Suprapubic skin (tissue), 4 donors: ENCODE measurements at regions not wholly inside any gene's neighbourhood (a gene's known extent, or its start where the extent isn't known, plus 50 kb on each side); places are given as distances from the start of the nearest gene placed in this dataset.
"Not testable (repeated sequence)": the region's sequence is repeated elsewhere in the genome, so short reads cannot be mapped to it uniquely, and the experiment has no call there.

Experiments used
- CTCF ChIP-seq, 2 donors: fragments of 200-600 bp in 1 of 2; fragments of 450-650 bp in 1 of 2; sonication (generic) in 1 of 2; IDR thresholded peaks; one replicate each; pipeline ENCODE4 v1.5.1; 2016 to 2019; ENCODE audit warnings: antibody characterized with exemption in 2 of 2, mild to moderate bottlenecking in 1 of 2, moderate library complexity in 1 of 2
- EP300 ChIP-seq: sonication (generic); formaldehyde crosslinking; IDR thresholded peaks from one replicate; pipeline ENCODE4 v1.6.1; 2017; ENCODE audit warnings: antibody characterized with exemption
- POLR2A ChIP-seq, 2 donors: fragments of 450-650 bp; IDR thresholded peaks; one replicate each; pipeline ENCODE4 v1.6.1; 2017; ENCODE audit warnings: antibody characterized with exemption in 2 of 2, mild to moderate bottlenecking in 2 of 2, moderate library complexity in 2 of 2
- POLR2AphosphoS5 ChIP-seq, 3 donors: sonication (generic); formaldehyde crosslinking; IDR thresholded peaks; one replicate each; pipeline ENCODE4 v1.6.1; 2017; ENCODE audit warnings: antibody characterized with exemption in 3 of 3

GRCh38 chr4:159421058-159421419 is 318.2 kb downstream of the RAPGEF2 start:
- not testable (repeated sequence) for TF ChIP-seq POLR2AphosphoS5 (IDR thresholded peaks at IDR 0.05); CTCF (IDR thresholded peaks at IDR 0.05); EP300; POLR2A (IDR thresholded peaks at IDR 0.05)
